BLaER1 treated with 17β-estradiol and CSF1 and Interleukin-3, amounts not matched to agents 10 nM and 100 nM (cell line): ENCODE measurements at regions not wholly inside any gene's neighbourhood (a gene's known extent, or its start where the extent isn't known, plus 50 kb on each side); places are given as distances from the start of the nearest gene placed in this dataset.
A peak's percentile ranks its signal among the peaks of the same experiment; 100 is the strongest.

ENCODE experiments used
- H3K27ac ChIP-seq, 11 experiments: shearing (Covaris generic); formaldehyde crosslinking; 2 replicates each; pipeline ENCODE4 v1.8.1; 2022
- H3K27me3 ChIP-seq, 11 experiments: shearing (Covaris generic); formaldehyde crosslinking; 2 replicates each; pipeline ENCODE4 v1.8.1; 2022
- H3K36me3 ChIP-seq, 11 experiments: shearing (Covaris generic); formaldehyde crosslinking; 2 replicates each; pipeline ENCODE4 v1.8.1; 2022
- H3K4me1 ChIP-seq, 10 experiments: shearing (Covaris generic); formaldehyde crosslinking; 2 replicates each; pipeline ENCODE4 v1.8.1; 2022
- H3K4me2 ChIP-seq, 11 experiments: shearing (Covaris generic); formaldehyde crosslinking; 2 replicates each; pipeline ENCODE4 v1.8.1; 2022
- H3K4me3 ChIP-seq, 10 experiments: shearing (Covaris generic); formaldehyde crosslinking; 2 replicates each; pipeline ENCODE4 v1.8.1; 2022
- H3K9ac ChIP-seq, 11 experiments: shearing (Covaris generic); formaldehyde crosslinking; 2 replicates each; pipeline ENCODE4 v1.8.1; 2022
- H3K9me3 ChIP-seq, 11 experiments: shearing (Covaris generic); formaldehyde crosslinking; replicated peaks in 1 of 11; 2 replicates each; pipeline ENCODE4 v1.8.1; 2022
- H4K20me1 ChIP-seq, 11 experiments: shearing (Covaris generic); formaldehyde crosslinking; 2 replicates each; pipeline ENCODE4 v1.8.1; 2022
- Cebpa-rat ChIP-seq, 11 experiments: shearing (Covaris generic); IDR thresholded peaks; 2 replicates each; pipeline ENCODE4 v1.8.1; 2022

DNA sequence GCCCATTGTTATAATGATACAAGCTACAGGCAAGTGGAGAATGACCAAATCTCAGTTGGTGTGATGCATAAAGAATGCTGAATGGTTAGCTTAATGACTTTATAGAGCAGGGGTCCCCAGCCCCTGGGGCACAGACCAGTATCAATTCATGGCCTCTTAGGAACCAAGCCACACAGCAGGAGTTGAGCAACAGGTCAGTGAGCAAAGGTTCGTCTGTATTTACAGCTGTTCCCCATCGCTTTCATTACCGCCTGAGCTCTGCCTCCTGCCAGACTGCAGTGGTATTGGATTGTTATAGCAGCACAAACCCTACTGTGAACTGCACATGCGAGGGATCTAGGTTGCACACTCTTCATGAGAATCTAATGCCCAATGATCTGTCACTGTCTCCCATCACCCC lies 114.0 kb upstream of the ZFHX3 start:
- Histone ChIP-seq H3K4me1 (peaks cover 10 to 68% (median 32%) of the 10 kb centered on the region in 10 experiments; a peak in 18 of 20 replicates), H3K27ac (no peak overlapping the region), H3K36me3 (no peaks in the 10 kb centered on the region), H3K9ac (no peak overlapping the region), H3K27me3 (no peaks in the 10 kb centered on the region), H3K9me3 (peaks cover 6 to 15% (median 7%) of the 10 kb centered on the region in 11 experiments; a peak in 15 of 22 replicates), H3K4me2 (no peak overlapping the region), H3K4me3 (no peak overlapping the region), H4K20me1 (no peaks in the 10 kb centered on the region)
- no peak for TF ChIP-seq Cebpa-rat (IDR thresholded peaks at IDR 0.05)

DNA sequence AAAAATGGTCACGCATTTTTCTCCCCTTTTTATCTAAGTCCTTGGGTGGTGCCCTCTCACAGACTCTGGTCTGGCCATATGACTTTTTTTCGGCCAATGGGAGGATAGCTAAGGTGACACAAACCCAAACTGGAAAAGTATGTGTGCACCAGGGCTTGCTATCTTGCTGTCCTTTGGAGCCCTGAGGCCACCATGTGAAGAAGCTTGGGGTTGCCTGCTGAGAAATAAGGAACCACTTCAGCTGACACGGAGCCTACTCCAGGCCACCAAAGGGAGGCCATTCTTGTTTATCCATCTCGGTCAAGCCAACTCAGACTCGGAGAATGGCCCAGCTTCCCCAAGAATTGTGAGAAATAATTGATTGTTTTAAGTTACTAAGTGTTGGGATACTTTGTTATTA lies 111.4 kb upstream of the ZFHX3 start:
- Histone ChIP-seq H3K9me3 (peaks cover 6 to 20% (median 7%) of the 10 kb centered on the region in 11 experiments; a peak in 15 of 22 replicates), H3K4me1 (peaks cover 12 to 79% (median 35%) of the 10 kb centered on the region in 10 experiments), H3K4me2 (peak overlapping the region in 4 of 11 experiments; percentile 2 to 59 (median 34); a peak in 8 of 22 replicates), H4K20me1 (no peaks in the 10 kb centered on the region), H3K4me3 (no peak overlapping the region), H3K36me3 (no peaks in the 10 kb centered on the region), H3K9ac (no peak overlapping the region), H3K27me3 (no peaks in the 10 kb centered on the region), H3K27ac (peak overlapping the region in 2 of 11 experiments; percentile 12 to 99; a peak in 3 of 22 replicates)
- TF ChIP-seq Cebpa-rat (IDR thresholded peaks at IDR 0.05), result no peak

DNA sequence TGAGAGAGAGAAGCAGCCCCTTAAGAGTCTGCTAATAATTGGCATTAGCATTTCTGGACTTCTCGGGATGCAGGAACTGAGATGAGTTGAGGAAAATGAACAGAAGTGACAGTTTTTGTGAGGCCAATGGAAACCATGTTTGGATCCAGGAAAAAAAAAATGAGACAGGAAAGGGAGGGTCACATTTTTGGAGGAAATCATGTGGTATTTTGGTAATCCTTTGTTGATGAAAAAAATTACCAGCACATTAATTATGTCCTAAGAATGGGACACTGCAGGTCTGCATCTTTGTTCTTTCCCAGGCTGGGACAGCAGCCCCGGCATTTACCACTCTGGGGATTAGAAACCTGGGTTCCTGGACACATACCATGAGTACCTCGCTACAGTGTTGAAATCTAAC lies 109.9 kb upstream of the ZFHX3 start:
- peak overlapping the region in 10 of 11 experiments; percentile 12 to 100 (median 97); a peak in 16 of 22 replicates for H3K27ac ChIP-seq
- no peaks in the 10 kb centered on the region for H4K20me1 ChIP-seq
- H3K4me2 ChIP-seq, result peak overlapping the region in 8 of 11 experiments; percentile 2 to 79 (median 58); a peak in 12 of 22 replicates
- no peak overlapping the region for H3K4me3 ChIP-seq
- no peaks in the 10 kb centered on the region for H3K27me3 ChIP-seq
- H3K4me1 ChIP-seq, result peaks cover 12 to 75% (median 48%) of the 10 kb centered on the region in 10 experiments
- TF ChIP-seq Cebpa-rat (IDR thresholded peaks at IDR 0.05), result no peak
- 0 out of 22 replicates have a peak overlapping the region, but pooled peaks of 1 of the 11 experiments have one; percentile 26 for H3K9ac ChIP-seq
- H3K9me3 ChIP-seq, result peaks cover 6 to 20% (median 7%) of the 10 kb centered on the region in 11 experiments; a peak in 15 of 22 replicates
- no peaks in the 10 kb centered on the region for H3K36me3 ChIP-seq

DNA sequence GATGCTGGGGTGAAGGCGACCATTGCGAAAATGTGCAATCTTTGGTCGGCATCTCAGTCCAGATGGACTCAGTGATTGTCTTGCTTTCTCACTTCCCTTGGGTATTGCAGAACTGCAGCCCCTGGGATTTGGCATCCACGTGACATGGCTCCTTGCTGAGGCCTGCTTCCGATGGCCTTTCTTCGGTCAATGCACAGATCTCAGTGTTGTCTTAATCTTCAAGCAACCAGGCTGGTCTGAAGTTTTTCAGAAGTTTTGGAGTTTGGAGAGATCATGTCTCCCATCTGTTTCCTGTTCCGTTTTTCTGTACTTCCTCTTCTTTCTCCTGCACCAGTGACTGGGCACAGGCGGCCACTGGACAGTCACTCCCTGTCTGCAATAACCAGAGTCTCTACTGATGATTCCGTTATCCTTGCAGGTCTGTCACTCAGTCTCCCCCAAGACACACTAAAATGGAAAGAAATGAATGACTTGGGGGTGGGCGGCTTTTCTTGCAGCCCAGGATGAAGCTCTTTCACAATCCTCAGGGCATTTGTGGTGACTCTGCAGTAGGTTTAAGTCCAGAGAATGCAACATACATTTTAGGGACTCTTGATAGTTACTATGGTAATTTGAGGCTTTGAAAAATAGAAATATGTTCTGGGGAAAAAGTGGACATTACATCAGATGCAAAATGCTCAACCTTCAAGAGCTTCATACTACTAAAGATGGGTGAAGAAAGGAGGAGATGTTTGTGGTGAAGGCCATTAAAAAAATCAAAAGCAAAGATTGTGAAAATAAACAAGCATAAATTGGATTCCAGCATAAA lies 106.3 kb upstream of the ZFHX3 start:
- Histone ChIP-seq H3K4me2 (peak overlapping the region; percentile 59 to 90 (median 82)), H3K36me3 (no peaks in the 10 kb centered on the region), H3K4me1 (peaks cover 47 to 96% (median 74%) of the 10 kb centered on the region in 10 experiments), H3K27me3 (no peaks in the 10 kb centered on the region), H3K27ac (peak overlapping the region; percentile 90 to 100 (median 97)), H4K20me1 (no peaks in the 10 kb centered on the region), H3K4me3 (no peak overlapping the region; a peak in 1 of 20 replicates), H3K9ac (peak overlapping the region; percentile 76 to 90 (median 83)), H3K9me3 (peaks cover 6 to 24% (median 7%) of the 10 kb centered on the region in 11 experiments; a peak in 15 of 22 replicates)
- peak; percentile 90 to 100 (median 98) for TF ChIP-seq Cebpa-rat (IDR thresholded peaks at IDR 0.05)

DNA sequence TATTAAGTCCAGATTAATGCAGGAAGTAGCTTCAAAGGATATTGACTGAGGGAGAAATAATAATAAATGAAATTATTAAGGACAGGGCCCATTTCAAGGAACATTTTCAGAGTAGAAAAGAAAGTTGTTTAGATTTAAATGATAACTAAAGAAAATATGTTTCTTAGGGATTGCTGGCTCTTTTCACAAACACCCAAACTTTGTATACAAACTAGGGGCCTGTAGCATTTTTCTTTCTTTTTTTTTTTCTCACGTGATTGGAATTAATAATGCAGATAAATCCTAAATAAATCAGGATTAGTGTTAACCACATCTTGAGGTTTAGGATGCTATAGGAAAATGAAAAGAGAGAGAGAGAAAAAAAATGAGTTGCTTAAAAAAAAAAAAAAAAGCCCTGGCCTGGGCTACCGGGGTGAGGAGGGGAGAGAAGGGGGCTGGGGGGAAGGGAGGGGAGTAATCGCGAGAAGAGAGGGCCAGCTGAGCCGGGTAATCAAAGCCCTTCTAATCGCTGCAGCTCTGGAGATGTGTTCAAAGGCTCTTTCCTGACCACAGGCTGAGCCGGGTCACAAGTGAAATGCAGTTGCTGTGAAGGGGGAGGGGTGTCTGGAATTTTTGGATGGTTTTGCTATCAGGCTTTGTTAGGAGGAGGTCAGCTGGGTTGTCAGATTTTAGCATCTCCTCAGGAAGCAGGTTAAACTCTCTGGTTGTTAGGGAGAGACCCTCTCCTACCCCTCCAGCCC lies 104.6 kb upstream of the ZFHX3 start:
- H3K9me3 ChIP-seq, result peaks cover 0 to 14% (median 2%) of the 10 kb centered on the region in 11 experiments; a peak in 4 of 22 replicates
- peak overlapping the region; percentile 59 to 90 (median 82) for H3K4me2 ChIP-seq
- H3K36me3 ChIP-seq, result no peaks in the 10 kb centered on the region
- H3K4me3 ChIP-seq, result no peak overlapping the region; a peak in 2 of 20 replicates
- H3K27ac ChIP-seq, result peak overlapping the region; percentile 90 to 100 (median 97)
- TF ChIP-seq Cebpa-rat (IDR thresholded peaks at IDR 0.05), result no peak
- no peaks in the 10 kb centered on the region for H4K20me1 ChIP-seq
- H3K4me1 ChIP-seq, result peaks cover 54 to 93% (median 71%) of the 10 kb centered on the region in 10 experiments
- peak overlapping the region; percentile 76 to 90 (median 83) for H3K9ac ChIP-seq
- no peaks in the 10 kb centered on the region for H3K27me3 ChIP-seq

DNA sequence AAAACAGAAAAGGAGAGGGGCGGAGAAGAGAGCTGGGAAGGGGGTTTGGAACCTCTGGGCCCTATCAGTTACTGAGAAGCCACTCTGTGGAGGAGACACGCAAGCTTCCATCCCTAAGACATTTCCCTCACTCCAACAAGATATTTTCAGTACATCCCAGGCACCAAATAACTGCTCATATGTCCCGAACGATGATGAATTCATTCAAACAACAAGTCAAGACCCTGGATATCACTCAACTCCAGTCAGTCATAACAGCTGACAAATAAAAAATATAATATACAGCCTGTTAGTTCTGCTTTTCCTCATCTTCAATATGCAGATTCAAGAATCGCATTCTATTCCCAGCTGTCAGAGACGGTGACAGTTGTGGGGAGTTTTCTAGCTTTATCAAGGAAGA lies 104.0 kb upstream of the ZFHX3 start:
- Histone ChIP-seq H3K9me3 (peaks cover 0 to 15% (median 6%) of the 10 kb centered on the region in 11 experiments; a peak in 13 of 22 replicates), H3K27me3 (no peaks in the 10 kb centered on the region), H3K4me3 (no peak overlapping the region; a peak in 1 of 20 replicates), H3K4me2 (peak overlapping the region; percentile 59 to 90 (median 82)), H3K4me1 (peaks cover 54 to 87% (median 68%) of the 10 kb centered on the region in 10 experiments), H4K20me1 (no peaks in the 10 kb centered on the region), H3K36me3 (no peaks in the 10 kb centered on the region), H3K9ac (peak overlapping the region; percentile 76 to 90 (median 83); a peak in 21 of 22 replicates), H3K27ac (peak overlapping the region; percentile 90 to 100 (median 97))
- no peak for TF ChIP-seq Cebpa-rat (IDR thresholded peaks at IDR 0.05)

DNA sequence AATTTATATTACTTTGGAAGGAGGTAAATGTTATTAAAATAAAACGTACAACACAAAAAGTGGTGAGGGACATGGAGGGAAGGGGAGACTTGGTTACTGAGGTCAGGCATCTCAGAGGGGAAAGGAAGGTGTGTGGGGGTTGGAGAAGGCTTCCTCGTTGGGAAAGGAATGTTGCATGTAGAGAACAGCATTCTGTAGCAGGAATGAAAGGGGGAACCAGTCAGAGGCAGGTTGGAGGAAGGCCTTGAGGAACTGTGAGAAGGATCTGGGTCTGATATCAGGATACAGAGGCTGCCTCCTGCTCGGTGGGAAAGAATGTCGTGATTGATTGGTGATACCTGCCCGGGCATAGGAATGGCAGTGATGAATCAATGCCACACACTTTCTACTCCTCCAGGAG lies 103.3 kb upstream of the ZFHX3 start:
- Histone ChIP-seq H3K9ac (peak overlapping the region; percentile 41 to 90 (median 83); a peak in 18 of 22 replicates), H3K36me3 (no peaks in the 10 kb centered on the region), H4K20me1 (no peaks in the 10 kb centered on the region), H3K27me3 (no peaks in the 10 kb centered on the region), H3K4me1 (peaks cover 54 to 84% (median 67%) of the 10 kb centered on the region in 10 experiments), H3K27ac (peak overlapping the region; percentile 90 to 100 (median 97)), H3K9me3 (peaks cover 0 to 23% (median 10%) of the 10 kb centered on the region in 11 experiments; a peak in 13 of 22 replicates), H3K4me2 (peak overlapping the region; percentile 59 to 90 (median 82)), H3K4me3 (0 out of 20 replicates have a peak overlapping the region, but pooled peaks of 1 of the 10 experiments have one; percentile 2)
- no peak for TF ChIP-seq Cebpa-rat (IDR thresholded peaks at IDR 0.05)

DNA sequence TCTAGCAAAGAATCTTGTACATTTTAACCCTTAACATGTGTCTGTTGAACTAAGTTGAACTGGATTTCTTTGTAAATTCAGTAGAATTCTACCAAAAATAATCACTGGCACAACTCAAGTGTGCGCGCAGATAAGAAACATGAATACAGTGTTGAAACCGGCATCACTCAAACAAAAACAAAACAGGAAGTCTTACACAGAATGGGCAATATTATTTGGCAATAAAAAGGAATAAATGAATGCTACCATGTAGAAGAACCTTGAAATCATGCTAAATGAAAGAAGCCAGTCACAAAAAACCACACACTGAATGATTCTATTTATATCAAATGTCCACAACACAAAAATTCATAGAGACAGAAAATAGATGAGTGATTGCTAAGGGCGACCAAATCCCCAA lies 102.9 kb upstream of the ZFHX3 start:
- Histone ChIP-seq H3K36me3 (no peaks in the 10 kb centered on the region), H3K27me3 (no peaks in the 10 kb centered on the region), H3K4me3 (no peak overlapping the region), H4K20me1 (no peaks in the 10 kb centered on the region), H3K27ac (peak overlapping the region; percentile 90 to 100 (median 97)), H3K4me1 (peaks cover 54 to 84% (median 69%) of the 10 kb centered on the region in 10 experiments), H3K9ac (peak overlapping the region in 9 of 11 experiments; percentile 22 to 90 (median 83); a peak in 12 of 22 replicates), H3K9me3 (peaks cover 0 to 26% (median 14%) of the 10 kb centered on the region in 11 experiments; a peak in 13 of 22 replicates), H3K4me2 (peak overlapping the region; percentile 59 to 90 (median 82); a peak in 21 of 22 replicates)
- TF ChIP-seq Cebpa-rat (IDR thresholded peaks at IDR 0.05), result peak in 2 of 11 experiments; percentile 40 to 49; a peak in 2 of 22 replicates
